ENCODE measurements at regions not wholly inside any gene's neighbourhood (a gene's known extent, or its start where the extent isn't known, plus 50 kb on each side); places are given as distances from the start of the nearest gene placed in this dataset.

GRCh38 chrX:69398881-69399280 is 105.2 kb upstream of the NALF2 start:
- Histone ChIP-seq H3K4me1 (ENCODE audit: low read length) (no peaks in the 10 kb centered on the region), H3K27me3 (ENCODE audit: low read length) (no peaks in the 10 kb centered on the region), H3K79me2 (ENCODE audit: low read length) (no peaks in the 10 kb centered on the region), H3K4me2 (ENCODE audit: low read depth, low read length, poor library complexity, severe bottlenecking) (no peak overlapping the region), H3K36me3 (ENCODE audit: insufficient read depth, low read length) (no peaks in the 10 kb centered on the region), H2AFZ (ENCODE audit: low read length) (no peak overlapping the region), H3K9ac (ENCODE audit: low read length) (no peak overlapping the region), H4K20me1 (ENCODE audit: insufficient read depth, low read depth, low read length) (no peaks in the 10 kb centered on the region), H3K27ac (ENCODE audit: low read length) (no peak overlapping the region), H3K9me3 (ENCODE audit: low read length) (no peaks in the 10 kb centered on the region), H3K9me2 (replicated peaks; ENCODE audit: insufficient read depth, low read length) (no peaks in the 10 kb centered on the region), H3K4me3 (ENCODE audit: low read length) (no peak overlapping the region)
- DNase-seq = no peak

- H3K4me2 ChIP-seq (ENCODE audit: low read depth, low read length, poor library complexity, severe bottlenecking) = no peak overlapping the region
- no peaks in the 10 kb centered on the region for H3K9me3 ChIP-seq (ENCODE audit: low read length)
- no peak overlapping the region for H3K4me3 ChIP-seq (ENCODE audit: low read length)
- H3K9ac ChIP-seq (ENCODE audit: low read length) = no peak overlapping the region
- no peaks in the 10 kb centered on the region for H3K9me2 ChIP-seq (replicated peaks; ENCODE audit: insufficient read depth, low read length)
- H3K4me1 ChIP-seq (ENCODE audit: low read length) = no peaks in the 10 kb centered on the region
- H2AFZ ChIP-seq (ENCODE audit: low read length) = no peak overlapping the region
- no peaks in the 10 kb centered on the region for H3K27me3 ChIP-seq (ENCODE audit: low read length)
- H3K36me3 ChIP-seq (ENCODE audit: insufficient read depth, low read length) = no peaks in the 10 kb centered on the region
- no peaks in the 10 kb centered on the region for H4K20me1 ChIP-seq (ENCODE audit: insufficient read depth, low read depth, low read length)
- no peak for DNase-seq
- no peak overlapping the region for H3K27ac ChIP-seq (ENCODE audit: low read length)
- H3K79me2 ChIP-seq (ENCODE audit: low read length) = no peaks in the 10 kb centered on the region
Observed at GRCh38 chrX:69396916-69397315, 107.2 kb upstream of the NALF2 start.

DNA sequence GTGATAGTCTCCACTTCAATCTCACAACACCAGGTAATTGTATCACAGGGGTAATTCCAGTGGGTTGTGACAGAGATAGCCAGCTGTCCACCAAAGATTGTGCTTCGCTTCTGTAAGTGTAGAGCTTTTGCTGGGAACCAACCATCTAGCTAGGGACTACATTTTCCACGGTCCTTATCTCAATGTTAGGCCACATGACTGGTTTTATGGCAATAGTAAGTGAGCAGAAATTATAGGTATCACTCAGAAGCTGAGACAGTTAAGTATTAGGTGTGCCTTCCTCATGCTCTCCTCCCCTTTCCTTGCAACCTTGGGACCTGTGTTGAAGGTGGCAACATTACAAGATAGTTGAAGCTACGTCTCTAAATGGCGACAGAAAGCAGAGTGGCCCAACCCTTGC is 108.8 kb upstream of the NALF2 start:
- Histone ChIP-seq H3K27me3 (ENCODE audit: low read length) (no peaks in the 10 kb centered on the region), H2AFZ (ENCODE audit: low read length) (no peak overlapping the region), H3K79me2 (ENCODE audit: low read length) (no peaks in the 10 kb centered on the region), H3K4me2 (ENCODE audit: low read depth, low read length, poor library complexity, severe bottlenecking) (no peak overlapping the region), H3K9ac (ENCODE audit: low read length) (no peak overlapping the region), H3K4me3 (ENCODE audit: low read length) (no peak overlapping the region), H3K9me3 (ENCODE audit: low read length) (no peaks in the 10 kb centered on the region), H3K27ac (ENCODE audit: low read length) (no peak overlapping the region), H3K36me3 (ENCODE audit: insufficient read depth, low read length) (no peaks in the 10 kb centered on the region), H4K20me1 (ENCODE audit: insufficient read depth, low read depth, low read length) (no peaks in the 10 kb centered on the region), H3K4me1 (ENCODE audit: low read length) (peaks cover 3% of the 10 kb centered on the region), H3K9me2 (replicated peaks; ENCODE audit: insufficient read depth, low read length) (no peaks in the 10 kb centered on the region)
- no peak for DNase-seq

GRCh38 chrX:69389101-69389501 is 115.0 kb upstream of the NALF2 start:
- Histone ChIP-seq H3K36me3 (ENCODE audit: insufficient read depth, low read length) (no peaks in the 10 kb centered on the region), H4K20me1 (ENCODE audit: insufficient read depth, low read depth, low read length) (no peaks in the 10 kb centered on the region), H3K9me3 (ENCODE audit: low read length) (no peaks in the 10 kb centered on the region), H2AFZ (ENCODE audit: low read length) (no peak overlapping the region), H3K27ac (ENCODE audit: low read length) (no peak overlapping the region), H3K4me2 (ENCODE audit: low read depth, low read length, poor library complexity, severe bottlenecking) (no peak overlapping the region), H3K4me1 (ENCODE audit: low read length) (peaks cover 12% of the 10 kb centered on the region), H3K79me2 (ENCODE audit: low read length) (no peaks in the 10 kb centered on the region), H3K9ac (ENCODE audit: low read length) (no peak overlapping the region), H3K27me3 (ENCODE audit: low read length) (no peaks in the 10 kb centered on the region), H3K4me3 (ENCODE audit: low read length) (no peak overlapping the region), H3K9me2 (replicated peaks; ENCODE audit: insufficient read depth, low read length) (no peaks in the 10 kb centered on the region)
- no peak for DNase-seq

DNA sequence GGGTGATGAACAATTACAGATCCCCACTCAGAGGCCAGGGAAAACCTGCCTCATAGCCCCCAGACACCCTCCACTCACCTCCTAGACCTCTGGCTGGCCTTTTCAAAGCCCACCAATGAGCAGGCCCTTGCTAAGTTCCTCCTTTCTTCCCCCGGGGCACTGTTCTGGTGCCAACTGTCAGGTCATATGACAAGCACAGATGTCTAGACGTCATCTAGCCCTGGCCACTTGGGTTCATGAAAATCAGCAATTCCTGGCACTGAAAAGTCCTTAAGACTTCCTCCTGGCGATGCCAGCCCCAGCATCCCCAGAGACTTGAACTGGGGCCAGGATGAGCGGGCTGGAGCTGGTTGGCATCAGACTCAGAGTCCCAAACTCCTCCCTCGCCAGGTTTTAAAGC is 115.6 kb upstream of the NALF2 start:
- Histone ChIP-seq H3K27ac (ENCODE audit: low read length) (no peak overlapping the region), H3K4me1 (ENCODE audit: low read length) (peaks cover 12% of the 10 kb centered on the region), H3K27me3 (ENCODE audit: low read length) (no peaks in the 10 kb centered on the region), H2AFZ (ENCODE audit: low read length) (no peak overlapping the region), H3K9me3 (ENCODE audit: low read length) (no peaks in the 10 kb centered on the region), H3K9ac (ENCODE audit: low read length) (no peak overlapping the region), H3K4me3 (ENCODE audit: low read length) (no peak overlapping the region), H3K9me2 (replicated peaks; ENCODE audit: insufficient read depth, low read length) (no peaks in the 10 kb centered on the region), H4K20me1 (ENCODE audit: insufficient read depth, low read depth, low read length) (no peaks in the 10 kb centered on the region), H3K36me3 (ENCODE audit: insufficient read depth, low read length) (no peaks in the 10 kb centered on the region), H3K4me2 (ENCODE audit: low read depth, low read length, poor library complexity, severe bottlenecking) (no peak overlapping the region), H3K79me2 (ENCODE audit: low read length) (no peaks in the 10 kb centered on the region)
- no peak for DNase-seq

DNA sequence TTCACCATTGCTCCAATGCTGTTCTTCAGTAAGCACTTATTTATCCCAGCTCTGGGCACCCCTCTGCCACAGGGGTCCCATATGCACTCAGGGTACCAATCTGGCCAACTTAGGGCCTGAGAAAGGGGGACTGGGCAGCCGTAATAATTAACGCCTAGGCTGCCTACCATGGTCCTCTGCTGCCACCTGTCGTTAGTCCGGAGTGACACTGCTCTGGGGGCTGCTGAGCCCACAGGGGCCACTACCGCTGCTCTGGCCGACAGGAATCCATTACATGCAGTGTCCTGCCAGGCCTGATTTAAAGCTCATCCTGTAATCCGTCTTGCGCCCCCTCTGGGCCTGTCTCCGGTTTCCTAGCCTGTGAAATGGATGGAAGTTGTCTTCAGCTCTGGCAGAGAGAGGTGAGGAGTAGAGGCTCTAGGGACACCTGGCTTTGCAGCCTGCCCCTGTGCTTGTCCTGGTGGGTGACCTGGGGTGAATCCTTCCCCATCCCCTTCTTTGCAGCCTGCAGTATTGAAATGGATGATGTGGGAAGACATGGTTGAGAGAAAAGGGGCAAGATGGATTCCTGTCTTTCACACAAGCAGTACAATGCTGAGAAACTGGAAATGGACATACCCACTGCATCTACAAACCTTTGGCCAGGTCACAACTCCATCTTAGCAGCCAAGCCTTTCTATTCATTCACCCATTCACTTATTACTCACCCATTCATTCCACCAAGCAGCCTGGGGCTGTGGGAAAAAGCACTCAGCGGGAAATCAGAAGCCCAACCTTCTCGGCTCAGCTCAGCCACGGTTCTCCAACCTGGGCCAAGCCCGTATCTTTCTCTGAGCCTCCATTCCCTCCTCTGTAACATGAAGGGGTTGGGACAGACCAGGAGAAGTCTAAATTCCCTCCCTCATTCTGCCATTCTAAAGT is 116.3 kb upstream of the NALF2 start:
- Histone ChIP-seq H3K4me1 (ENCODE audit: low read length) (peaks cover 12% of the 10 kb centered on the region), H3K79me2 (ENCODE audit: low read length) (no peaks in the 10 kb centered on the region), H2AFZ (ENCODE audit: low read length) (no peak overlapping the region), H3K9ac (ENCODE audit: low read length) (no peak overlapping the region), H3K36me3 (ENCODE audit: insufficient read depth, low read length) (no peaks in the 10 kb centered on the region), H3K4me3 (ENCODE audit: low read length) (no peak overlapping the region), H3K4me2 (ENCODE audit: low read depth, low read length, poor library complexity, severe bottlenecking) (no peak overlapping the region), H4K20me1 (ENCODE audit: insufficient read depth, low read depth, low read length) (no peaks in the 10 kb centered on the region), H3K9me2 (replicated peaks; ENCODE audit: insufficient read depth, low read length) (no peaks in the 10 kb centered on the region), H3K9me3 (ENCODE audit: low read length) (no peaks in the 10 kb centered on the region), H3K27me3 (ENCODE audit: low read length) (no peaks in the 10 kb centered on the region), H3K27ac (ENCODE audit: low read length) (no peak overlapping the region)
- peak; percentile 80 for DNase-seq

DNA sequence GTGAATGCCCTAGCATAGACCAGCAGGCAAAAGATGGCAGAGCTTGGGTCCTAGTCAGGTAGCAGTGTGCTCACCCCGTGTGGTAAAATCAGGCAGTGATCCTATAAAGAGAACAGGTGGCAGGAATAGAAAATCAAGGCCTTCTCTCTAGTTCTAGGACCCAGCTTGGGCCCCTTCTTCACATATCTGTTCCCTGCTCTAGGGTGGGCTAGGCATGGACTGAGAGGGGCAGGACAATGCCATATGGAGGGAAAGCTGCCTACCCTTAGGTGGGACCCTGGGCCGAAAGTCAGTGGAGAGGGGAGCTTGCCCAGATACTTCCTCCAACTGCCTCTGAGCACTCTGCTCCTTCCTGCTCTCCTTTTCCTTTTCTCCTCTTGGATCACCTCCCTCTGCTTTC is 117.4 kb upstream of the NALF2 start:
- Histone ChIP-seq H3K36me3 (ENCODE audit: insufficient read depth, low read length) (no peaks in the 10 kb centered on the region), H3K4me3 (ENCODE audit: low read length) (no peak overlapping the region), H3K4me1 (ENCODE audit: low read length) (peaks cover 12% of the 10 kb centered on the region), H3K79me2 (ENCODE audit: low read length) (no peaks in the 10 kb centered on the region), H3K4me2 (ENCODE audit: low read depth, low read length, poor library complexity, severe bottlenecking) (no peak overlapping the region), H3K9me3 (ENCODE audit: low read length) (no peaks in the 10 kb centered on the region), H2AFZ (ENCODE audit: low read length) (no peak overlapping the region), H3K9ac (ENCODE audit: low read length) (no peak overlapping the region), H3K27ac (ENCODE audit: low read length) (no peak overlapping the region), H3K27me3 (ENCODE audit: low read length) (no peaks in the 10 kb centered on the region), H3K9me2 (replicated peaks; ENCODE audit: insufficient read depth, low read length) (no peaks in the 10 kb centered on the region), H4K20me1 (ENCODE audit: insufficient read depth, low read depth, low read length) (no peaks in the 10 kb centered on the region)
- DNase-seq = no peak

DNA sequence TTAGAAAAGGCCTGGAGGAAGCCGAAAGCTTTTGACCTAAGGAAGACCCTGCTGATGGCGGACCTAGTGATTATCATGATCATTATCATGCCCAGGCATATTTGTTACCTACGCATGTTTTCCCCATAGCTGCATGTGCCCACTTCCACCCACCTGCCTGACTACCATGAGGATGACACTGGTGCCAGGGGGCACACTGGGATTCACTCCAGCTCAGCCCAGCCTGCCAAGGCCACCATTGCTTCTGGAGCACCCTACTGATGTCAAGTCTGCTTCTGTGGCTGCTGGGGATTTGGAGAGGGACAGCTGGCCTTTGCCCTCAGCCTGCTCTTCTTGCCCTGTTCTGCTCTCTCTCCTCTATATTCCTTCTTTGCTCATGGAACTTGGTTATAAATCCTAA is 124.7 kb upstream of the NALF2 start:
- Histone ChIP-seq H3K36me3 (ENCODE audit: insufficient read depth, low read length) (no peaks in the 10 kb centered on the region), H3K4me2 (ENCODE audit: low read depth, low read length, poor library complexity, severe bottlenecking) (no peak overlapping the region), H3K4me3 (ENCODE audit: low read length) (no peak overlapping the region), H3K9me3 (ENCODE audit: low read length) (peaks cover 4% of the 10 kb centered on the region; the same call in 1 of the 2 replicates), H3K27me3 (ENCODE audit: low read length) (no peaks in the 10 kb centered on the region), H3K4me1 (ENCODE audit: low read length) (no peaks in the 10 kb centered on the region), H3K9ac (ENCODE audit: low read length) (no peak overlapping the region), H3K27ac (ENCODE audit: low read length) (no peak overlapping the region), H3K9me2 (replicated peaks; ENCODE audit: insufficient read depth, low read length) (no peaks in the 10 kb centered on the region), H4K20me1 (ENCODE audit: insufficient read depth, low read depth, low read length) (no peaks in the 10 kb centered on the region), H2AFZ (ENCODE audit: low read length) (no peak overlapping the region), H3K79me2 (ENCODE audit: low read length) (no peaks in the 10 kb centered on the region)
- no peak for DNase-seq
